Stomach (tissue), 8 donors: ENCODE measurements at regions not wholly inside any gene's neighbourhood (a gene's known extent, or its start where the extent isn't known, plus 50 kb on each side); places are given as distances from the start of the nearest gene placed in this dataset.

Experiments
- DNase-seq, 2 donors: peaks; one replicate each; pipeline versions ENCODE4 v3.0.0 to v3.0.0-alpha.2; 2013 to 2019
- H3K27ac ChIP-seq, 5 donors: fragments of 200-600 bp in 4 of 5; sonication (generic) in 4 of 5; one replicate each; pipeline ENCODE4 v1.5.1; 2013 to 2019; ENCODE audit warnings: mild to moderate bottlenecking in 1 of 5, moderate library complexity in 1 of 5
- H3K27me3 ChIP-seq, 3 donors: fragments of 200-600 bp; sonication (generic); one replicate each; pipeline ENCODE4 v1.5.1; 2017 to 2019; ENCODE audit warnings: mixed run types in 1 of 3
- H3K36me3 ChIP-seq, 4 donors: fragments of 200-600 bp; sonication (generic); 1 replicate in 3 of 4; 2 replicates in 1 of 4; pipeline ENCODE4 v1.5.1; 2016 to 2019
- H3K4me1 ChIP-seq, 4 donors: fragments of 200-600 bp; sonication (generic); one replicate each; pipeline ENCODE4 v1.5.1; 2016 to 2019
- H3K4me3 ChIP-seq, 4 donors: fragments of 200-600 bp; sonication (generic) in 3 of 4; one replicate each; pipeline ENCODE4 v1.5.1; 2016 to 2019; ENCODE audit warnings: mild to moderate bottlenecking in 1 of 4
- H3K9me3 ChIP-seq, 4 donors: fragments of 200-600 bp; sonication (generic); one replicate each; pipeline ENCODE4 v1.5.1; 2016 to 2019
- CTCF ChIP-seq, 7 experiments: fragments of 450-650 bp in 4 of 7; fragments of 200-600 bp in 3 of 7; sonication (generic) in 3 of 7; IDR thresholded peaks; one replicate each; pipeline ENCODE4 v1.5.1; 2016 to 2019; ENCODE audit warnings: antibody characterized with exemption in 7 of 7, control low read depth in 2 of 7, mild to moderate bottlenecking in 1 of 7
- EP300 ChIP-seq: sonication (generic); formaldehyde crosslinking; IDR thresholded peaks from one replicate; pipeline ENCODE4 v1.6.1; 2017; ENCODE audit warnings: antibody characterized with exemption
- POLR2A ChIP-seq, 4 donors: fragments of 450-650 bp; IDR thresholded peaks; one replicate each; pipeline ENCODE4 v1.6.1; 2016; ENCODE audit warnings: antibody characterized with exemption in 4 of 4, control low read depth in 2 of 4, mild to moderate bottlenecking in 1 of 4, moderate library complexity in 1 of 4
- POLR2AphosphoS5 ChIP-seq, 3 donors: sonication (generic); formaldehyde crosslinking; IDR thresholded peaks; one replicate each; pipeline ENCODE4 v1.6.1; 2016; ENCODE audit warnings: antibody characterized with exemption in 3 of 3
- WGBS, 5 donors: extraction: QIAGEN DNeasy Blood & Tissue Kit in 3 of 5; methylation state at CpG; one replicate each; pipeline versions ENCODE4 v1.1.5 to v1.1.7; 2013 to 2018; 5-methylcytosine and 5-hydroxymethylcytosine counted together
- intact Hi-C: fragments of 100-400 bp; cut with DNase I; formaldehyde crosslinking; loops from one replicate; pipeline ENCODE4 v1.15.1; 2023; ENCODE audit warnings: low total_unique reads
- donor health status: healthy with polysubstance abuse.
- donor health status: Bipolar disorder and iron deficiency.
- donor health status: healthy.

GRCh38 chr2:53572696-53573095 lies 194.9 kb upstream of the CHAC2 start:
- H3K27ac ChIP-seq, result no peak overlapping the region
- H3K4me1 ChIP-seq, result no peaks in the 10 kb centered on the region
- no peak overlapping the region for H3K4me3 ChIP-seq
- H3K9me3 ChIP-seq, result no peaks in the 10 kb centered on the region
- DNase-seq, result no peak
- no peak for TF ChIP-seq POLR2AphosphoS5 (IDR thresholded peaks at IDR 0.05)
- no peak for TF ChIP-seq EP300
- no peak for TF ChIP-seq CTCF (IDR thresholded peaks at IDR 0.05)
- TF ChIP-seq POLR2A (IDR thresholded peaks at IDR 0.05), result no peak
- H3K27me3 ChIP-seq, result no peaks in the 10 kb centered on the region
- 92 to 97% (median 95%) methylated on average over 1 of the region's 1 CpG for WGBS, 5 donors
- intact Hi-C loops, result no loop called here
- H3K36me3 ChIP-seq, result no peaks in the 10 kb centered on the region

- Histone ChIP-seq H3K36me3 (no peaks in the 10 kb centered on the region), H3K27ac (no peak overlapping the region), H3K4me1 (no peaks in the 10 kb centered on the region), H3K4me3 (no peak overlapping the region), H3K27me3 (no peaks in the 10 kb centered on the region), H3K9me3 (no peaks in the 10 kb centered on the region)
- TF ChIP-seq POLR2AphosphoS5 (IDR thresholded peaks at IDR 0.05) (no peak), POLR2A (IDR thresholded peaks at IDR 0.05) (no peak), EP300 (no peak), CTCF (IDR thresholded peaks at IDR 0.05) (no peak)
- DNase-seq, result no peak
- intact Hi-C loops, result no loop called here
- 91 to 93% (median 92%) methylated on average over 14 of the region's 14 CpGs for WGBS, 5 donors
Observed at GRCh38 chr2:53569957-53570727, 197.5 kb upstream of the CHAC2 start.

GRCh38 chr2:53568469-53568868 lies 199.1 kb upstream of the CHAC2 start:
- Histone ChIP-seq H3K9me3 (no peaks in the 10 kb centered on the region), H3K4me1 (no peaks in the 10 kb centered on the region), H3K36me3 (no peaks in the 10 kb centered on the region), H3K4me3 (no peak overlapping the region), H3K27me3 (no peaks in the 10 kb centered on the region), H3K27ac (no peak overlapping the region)
- WGBS, 5 donors, result 62 to 66% (median 65%) methylated on average over 4 of the region's 4 CpGs
- intact Hi-C loops, result no loop called here
- TF ChIP-seq CTCF (IDR thresholded peaks at IDR 0.05) (no peak), EP300 (no peak), POLR2A (IDR thresholded peaks at IDR 0.05) (no peak), POLR2AphosphoS5 (IDR thresholded peaks at IDR 0.05) (no peak)
- DNase-seq, result no peak

- H3K36me3 ChIP-seq, result no peaks in the 10 kb centered on the region
- no peaks in the 10 kb centered on the region for H3K4me1 ChIP-seq
- DNase-seq, result no peak
- no peak overlapping the region for H3K27ac ChIP-seq
- no peak overlapping the region for H3K4me3 ChIP-seq
- intact Hi-C loops, result no loop called here
- no peaks in the 10 kb centered on the region for H3K9me3 ChIP-seq
- no peaks in the 10 kb centered on the region for H3K27me3 ChIP-seq
- TF ChIP-seq POLR2A (IDR thresholded peaks at IDR 0.05) (no peak), EP300 (no peak), POLR2AphosphoS5 (IDR thresholded peaks at IDR 0.05) (no peak), CTCF (IDR thresholded peaks at IDR 0.05) (no peak)
Observed at GRCh38 chr2:53567073-53567472, 200.5 kb upstream of the CHAC2 start.
